ENCODE measurements at regions not wholly inside any gene's neighbourhood (a gene's known extent, or its start where the extent isn't known, plus 50 kb on each side); places are given as distances from the start of the nearest gene placed in this dataset.

GRCh38 chr6:167429353-167429752 lies 104.5 kb downstream of the TTLL2 start:
- Histone ChIP-seq H3K27ac (no peak overlapping the region), H3K4me1 (no peaks in the 10 kb centered on the region), H3K4me3 (no peak overlapping the region), H3K4me2 (no peak overlapping the region), H3K9me3 (no peaks in the 10 kb centered on the region)
- ATAC-seq, result no peak
- ChIA-PET POLR2A (no interaction called here), CTCF (no interaction called here)
- 41% methylated on average over 4 of the region's 4 CpGs for WGBS (ENCODE audit: missing lambda C conversion rate)
- TF ChIP-seq RARB (CRISPR knock-in tag; IDR thresholded peaks at IDR 0.05) (no peak), KDM5A (IDR thresholded peaks at IDR 0.05) (no peak), POLR2A (IDR thresholded peaks at IDR 0.05; ENCODE audit: low read length) (no peak), HES2 (IDR thresholded peaks at IDR 0.05) (no peak), USF2 (IDR thresholded peaks at IDR 0.05) (no peak), TFCP2L1 (CRISPR knock-in tag; IDR thresholded peaks at IDR 0.05) (no peak), NFE2L2 (conservative IDR thresholded peaks at IDR 0.05; ENCODE audit: low read length) (no peak), POLR2AphosphoS2 (conservative IDR thresholded peaks at IDR 0.05; ENCODE audit: low read length) (no peak), MAX (IDR thresholded peaks at IDR 0.05) (no peak)
- FAIRE-seq, result no peak
- no peak for DNase-seq (ENCODE audit: low read depth in 1 of 2, low spot score in 1 of 2)

GRCh38 chr6:167435209-167435728 lies 110.4 kb downstream of the TTLL2 start:
- CTCF ChIA-PET, result no interaction called here
- 64% methylated on average over 13 of the region's 16 CpGs for WGBS (ENCODE audit: missing lambda C conversion rate)
- H3K4me1 ChIP-seq, result no peaks in the 10 kb centered on the region
- no peak for FAIRE-seq
- TF ChIP-seq RNF2 (IDR thresholded peaks at IDR 0.05; ENCODE audit: borderline replicate concordance, low read depth), result no peak
- no peak overlapping the region for H3K4me2 ChIP-seq
- H3K9me3 ChIP-seq, result no peaks in the 10 kb centered on the region
- no peak for DNase-seq (ENCODE audit: low read depth in 1 of 2, low spot score in 1 of 2)
- no peak overlapping the region for H3K4me3 ChIP-seq
- POLR2A ChIA-PET, result no interaction called here
- no peak overlapping the region for H3K27ac ChIP-seq
- no peak for ATAC-seq

- Histone ChIP-seq H3K4me1 (no peaks in the 10 kb centered on the region), H3K4me2 (no peak overlapping the region), H3K27ac (no peak overlapping the region), H3K9me3 (no peaks in the 10 kb centered on the region), H3K4me3 (no peak overlapping the region)
- POLR2A ChIA-PET, result no interaction called here
- CTCF ChIA-PET, result interaction anchor here (0.6 kb wide), 1 partner anchor 87 kb away, joined by 4 read pairs; no protein-coding TSS in a partner anchor
- ATAC-seq (no peak), FAIRE-seq (no peak), DNase-seq (ENCODE audit: low read depth in 1 of 2, low spot score in 1 of 2) (no peak)
- TF ChIP-seq TP53 (CRISPR knock-in tag; IDR thresholded peaks at IDR 0.05) (no peak), SMC3 (IDR thresholded peaks at IDR 0.05) (no peak), CHD2 (IDR thresholded peaks at IDR 0.05; ENCODE audit: low read length, partially characterized antibody) (no peak), NFE2L2 (conservative IDR thresholded peaks at IDR 0.05; ENCODE audit: low read length) (no peak), KDM5A (IDR thresholded peaks at IDR 0.05) (no peak), SREBF2 (IDR thresholded peaks at IDR 0.05) (no peak), HMGXB4 (CRISPR knock-in tag; IDR thresholded peaks at IDR 0.05; ENCODE audit: borderline replicate concordance) (no peak), CHD4 (IDR thresholded peaks at IDR 0.05; ENCODE audit: borderline replicate concordance) (no peak), ATOH8 (CRISPR knock-in tag; IDR thresholded peaks at IDR 0.05; ENCODE audit: low read depth) (no peak), POLR2A (IDR thresholded peaks at IDR 0.05; ENCODE audit: low read length) (no peak), EHF (CRISPR knock-in tag; IDR thresholded peaks at IDR 0.05) (no peak), JUNB (IDR thresholded peaks at IDR 0.05) (no peak), ZFP36 (IDR thresholded peaks at IDR 0.05; ENCODE audit: borderline replicate concordance, partially characterized antibody) (no peak), FOSB (CRISPR knock-in tag; IDR thresholded peaks at IDR 0.05) (no peak), POLR2AphosphoS2 (conservative IDR thresholded peaks at IDR 0.05; ENCODE audit: low read length) (no peak), CBX8 (IDR thresholded peaks at IDR 0.05) (no peak)
- 62% methylated on average over 9 of the region's 9 CpGs for WGBS (ENCODE audit: missing lambda C conversion rate)
Observed at GRCh38 chr6:167437888-167438484, 113.1 kb downstream of the TTLL2 start.

All from A549 (cell line).